A673 (cell line): ENCODE measurements at regions not wholly inside any gene's neighbourhood (a gene's known extent, or its start where the extent isn't known, plus 50 kb on each side); places are given as distances from the start of the nearest gene placed in this dataset.

Experiments used
- BruUV-seq: library from RNA; stranded (reverse); fragments of 400-500 nt; replicated peaks from 2 replicates; lab custom pipeline; 2021; lab: Mats Ljungman, UMichigan
- CTCF ChIA-PET: fragments of 300-600 bp; sonication (Branson Sonifier 250); formaldehyde crosslinking; loops from one replicate; lab custom pipeline; 2022; ENCODE audit warnings: antibody characterized with exemption; lab: Charles Lee
- POLR2A ChIA-PET: fragments of 300-600 bp; sonication (Branson Sonifier 250); formaldehyde crosslinking; loops from one replicate; lab custom pipeline; 2022; ENCODE audit warnings: antibody characterized with exemption; ENCODE audit not compliant: low non-redundant PET; lab: Charles Lee
- DNase-seq: peaks from one replicate; pipeline ENCODE4 v3.0.0-alpha.2; 2015; ENCODE audit warnings: low spot score
- H3K27ac ChIP-seq: fragments of 200-600 bp; sonication (generic); 2 replicates; pipeline ENCODE4 v1.5.1; 2016; ENCODE audit warnings: mixed run types, low read depth, mild to moderate bottlenecking, mixed read lengths, antibody characterized with exemption, low read length; ENCODE audit not compliant: poor library complexity, severe bottlenecking
- H3K27me3 ChIP-seq: fragments of 200-600 bp; sonication (generic); replicated peaks from 2 replicates; pipeline ENCODE4 v1.6.1; 2017; ENCODE audit warnings: mixed run types, low read depth, mild to moderate bottlenecking, mixed read lengths, antibody characterized with exemption, low read length; ENCODE audit not compliant: insufficient read depth, poor library complexity
- H3K36me3 ChIP-seq: fragments of 200-600 bp; sonication (generic); 2 replicates; pipeline ENCODE4 v1.6.1; 2016; ENCODE audit warnings: mixed run types, mild to moderate bottlenecking, mixed read lengths, antibody characterized with exemption, low read length; ENCODE audit not compliant: insufficient read depth, poor library complexity, severe bottlenecking
- H3K4me1 ChIP-seq: fragments of 200-600 bp; sonication (generic); 2 replicates; pipeline ENCODE4 v1.6.1; 2017; ENCODE audit warnings: mixed run types, mild to moderate bottlenecking, mixed read lengths, antibody characterized with exemption, low read length; ENCODE audit not compliant: insufficient read depth, poor library complexity, severe bottlenecking
- H3K4me3 ChIP-seq: fragments of 200-600 bp; sonication (generic); 2 replicates; pipeline ENCODE4 v1.5.1; 2016; ENCODE audit warnings: low read depth, mixed run types, mild to moderate bottlenecking, mixed read lengths, low read length; ENCODE audit not compliant: poor library complexity, severe bottlenecking
- H3K9me3 ChIP-seq: fragments of 200-600 bp; sonication (generic); 2 replicates; pipeline ENCODE4 v1.6.1; 2016; ENCODE audit warnings: mixed run types, low read depth, mild to moderate bottlenecking, mixed read lengths, antibody characterized with exemption, low read length; ENCODE audit not compliant: poor library complexity, severe bottlenecking
- EZH2 ChIP-seq: fragments of 200-600 bp; sonication (generic); IDR thresholded peaks from 2 replicates; pipeline ENCODE4 v1.6.1; 2017; ENCODE audit warnings: borderline replicate concordance, low read depth, mild to moderate bottlenecking, mixed read lengths, antibody characterized with exemption, low read length; ENCODE audit not compliant: poor library complexity, severe bottlenecking
- intact Hi-C: fragments of 100-400 bp; cut with micrococcal nuclease; formaldehyde crosslinking; loops from one replicate; pipeline ENCODE4 v1.10.0; 2022; ENCODE audit not compliant: unreplicated experiment
- TF ChIP-seq, protein P1 (sequence below): fragments of 300-800, 200-600 bp; sonication (generic); conservative IDR thresholded peaks from 2 replicates; pipeline ENCODE4 v1.5.1; 2017; ENCODE audit warnings: low read depth, mild to moderate bottlenecking, antibody characterized with exemption, low read length, moderate library complexity, mixed read lengths

DNA sequence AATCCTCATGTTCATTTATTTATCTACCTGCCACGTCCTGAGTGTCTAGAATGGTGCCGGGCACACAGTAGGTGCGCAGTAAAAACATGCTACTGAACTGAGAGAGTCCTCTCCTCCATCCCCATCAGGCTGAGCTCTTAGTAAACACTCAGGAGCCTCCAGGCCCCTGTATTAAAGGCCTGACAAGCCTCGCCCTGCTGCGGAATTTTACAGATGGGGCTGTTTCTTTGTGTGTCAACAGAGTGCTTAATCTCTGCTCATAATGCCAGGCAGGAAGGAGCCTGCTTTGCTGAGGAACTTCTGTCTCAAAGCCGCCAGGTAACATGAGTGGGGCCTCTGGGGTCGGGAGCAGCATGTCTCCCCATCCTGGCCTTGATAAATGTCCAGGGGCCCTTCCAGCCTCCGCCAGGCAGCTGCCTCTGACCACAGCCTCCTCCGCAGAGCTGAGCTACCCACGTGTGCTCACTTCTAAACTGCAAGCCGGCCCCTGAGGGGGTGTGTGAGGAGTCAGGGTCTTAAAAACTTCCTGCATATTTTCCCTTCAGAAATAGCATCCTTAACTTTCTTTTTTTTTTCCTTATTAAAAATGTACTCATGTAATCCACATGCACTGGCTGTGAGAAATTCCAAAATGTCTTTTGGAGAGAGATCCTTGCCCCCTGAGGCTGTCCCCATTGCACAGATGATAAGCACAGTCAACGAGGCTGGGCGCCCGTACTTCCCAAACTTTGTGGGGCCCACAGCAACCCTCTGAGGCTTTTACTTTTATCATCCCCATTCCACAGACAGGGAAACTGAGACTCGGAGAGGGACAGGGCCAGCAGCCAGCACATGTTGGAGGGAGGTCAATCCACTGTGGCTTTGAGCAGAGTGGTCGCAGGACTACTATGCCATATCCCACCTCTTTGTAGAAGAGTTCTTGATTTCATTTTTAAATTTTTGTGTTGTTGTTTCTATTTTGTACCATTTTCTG is 116.0 kb upstream of the NCOR2 start:
- no TSS peak for BruUV-seq
- Histone ChIP-seq H3K4me3 (no peak overlapping the region), H3K27ac (no peak overlapping the region), H3K36me3 (no peaks in the 10 kb centered on the region), H3K4me1 (peaks cover 34% of the 10 kb centered on the region), H3K27me3 (no peaks in the 10 kb centered on the region), H3K9me3 (no peaks in the 10 kb centered on the region)
- DNase-seq, result no peak
- CTCF ChIA-PET, result no interaction called here
- intact Hi-C loops, result no loop called here
- TF ChIP-seq, protein P1, sequence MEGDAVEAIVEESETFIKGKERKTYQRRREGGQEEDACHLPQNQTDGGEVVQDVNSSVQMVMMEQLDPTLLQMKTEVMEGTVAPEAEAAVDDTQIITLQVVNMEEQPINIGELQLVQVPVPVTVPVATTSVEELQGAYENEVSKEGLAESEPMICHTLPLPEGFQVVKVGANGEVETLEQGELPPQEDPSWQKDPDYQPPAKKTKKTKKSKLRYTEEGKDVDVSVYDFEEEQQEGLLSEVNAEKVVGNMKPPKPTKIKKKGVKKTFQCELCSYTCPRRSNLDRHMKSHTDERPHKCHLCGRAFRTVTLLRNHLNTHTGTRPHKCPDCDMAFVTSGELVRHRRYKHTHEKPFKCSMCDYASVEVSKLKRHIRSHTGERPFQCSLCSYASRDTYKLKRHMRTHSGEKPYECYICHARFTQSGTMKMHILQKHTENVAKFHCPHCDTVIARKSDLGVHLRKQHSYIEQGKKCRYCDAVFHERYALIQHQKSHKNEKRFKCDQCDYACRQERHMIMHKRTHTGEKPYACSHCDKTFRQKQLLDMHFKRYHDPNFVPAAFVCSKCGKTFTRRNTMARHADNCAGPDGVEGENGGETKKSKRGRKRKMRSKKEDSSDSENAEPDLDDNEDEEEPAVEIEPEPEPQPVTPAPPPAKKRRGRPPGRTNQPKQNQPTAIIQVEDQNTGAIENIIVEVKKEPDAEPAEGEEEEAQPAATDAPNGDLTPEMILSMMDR, result no peak
- no peak for TF ChIP-seq EZH2
- POLR2A ChIA-PET, result no interaction called here

DNA sequence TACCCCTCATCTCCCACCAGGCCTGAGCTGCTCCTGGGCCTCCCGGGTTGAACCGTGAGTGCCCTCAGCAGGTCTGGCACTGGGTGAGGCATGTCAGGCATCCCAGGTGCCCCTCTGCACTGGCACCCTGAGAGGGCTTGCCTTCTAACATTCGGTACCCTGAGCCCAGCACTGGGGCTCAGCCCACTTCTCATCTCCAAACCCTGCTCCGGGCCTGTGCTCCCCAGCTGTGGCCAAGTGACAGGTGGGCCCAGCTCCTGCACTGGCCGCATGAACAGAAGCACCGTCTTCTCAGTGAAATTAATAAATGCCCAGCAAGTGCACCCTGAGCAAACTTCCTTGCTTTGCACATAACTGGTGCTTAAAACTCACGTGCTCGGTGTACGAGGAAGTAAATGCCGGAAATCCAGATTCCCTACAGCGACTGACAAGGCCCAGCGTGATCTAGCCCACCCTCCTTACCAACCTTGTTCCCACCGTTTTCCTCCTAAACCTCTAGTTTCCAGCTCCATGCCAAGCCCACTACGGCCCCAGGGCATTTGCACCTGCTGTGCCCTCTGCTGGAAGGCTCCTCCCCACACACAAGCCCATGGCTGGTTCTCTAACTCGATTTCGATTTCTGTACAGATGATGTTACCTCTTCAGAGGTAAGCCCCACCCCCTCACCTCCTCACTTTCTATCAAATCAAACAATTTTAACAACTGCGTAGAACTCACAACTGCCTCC is 115.2 kb upstream of the NCOR2 start:
- ChIA-PET POLR2A (no interaction called here), CTCF (no interaction called here)
- no peaks in the 10 kb centered on the region for H3K27me3 ChIP-seq
- H3K27ac ChIP-seq, result no peak overlapping the region
- H3K4me1 ChIP-seq, result peaks cover 25% of the 10 kb centered on the region
- DNase-seq, result no peak
- intact Hi-C loops, result no loop called here
- no TSS peak for BruUV-seq
- no peak for TF ChIP-seq EZH2
- TF ChIP-seq, protein P1, result no peak
- no peaks in the 10 kb centered on the region for H3K9me3 ChIP-seq
- H3K4me3 ChIP-seq, result no peak overlapping the region
- H3K36me3 ChIP-seq, result no peaks in the 10 kb centered on the region

DNA sequence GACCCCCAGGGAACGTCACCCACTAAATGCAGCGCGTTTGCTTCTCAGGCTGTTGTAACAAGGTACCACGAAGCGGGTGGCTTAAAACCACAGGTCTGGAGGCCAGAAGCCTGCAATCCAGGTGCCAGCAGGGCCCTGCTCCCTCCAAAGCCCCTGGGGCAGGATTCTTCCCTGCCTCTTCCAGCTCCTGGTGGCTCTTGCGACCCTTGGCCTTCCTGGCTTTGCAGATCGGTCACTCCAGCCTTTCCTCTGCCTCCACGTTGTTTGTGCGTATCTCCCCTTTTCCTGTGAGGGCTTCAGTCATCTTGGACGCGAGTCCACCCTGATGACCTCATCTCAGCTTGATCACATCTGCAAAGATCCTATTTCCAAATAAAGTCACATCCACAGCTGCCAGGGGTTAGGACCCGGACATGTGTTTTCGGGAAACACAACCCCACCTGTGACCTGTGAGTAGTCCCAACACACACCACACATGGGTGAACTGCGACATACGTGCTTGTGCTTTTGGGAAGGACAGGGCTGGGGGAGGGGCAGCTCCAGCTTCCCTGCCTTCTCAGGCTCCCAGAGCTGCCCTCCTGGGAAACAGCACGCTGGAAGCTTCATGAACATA is 114.5 kb upstream of the NCOR2 start:
- H3K27me3 ChIP-seq, result no peaks in the 10 kb centered on the region
- TF ChIP-seq EZH2, result no peak
- TF ChIP-seq, protein P1, result no peak
- no peaks in the 10 kb centered on the region for H3K9me3 ChIP-seq
- BruUV-seq, result no TSS peak
- no peak overlapping the region for H3K4me3 ChIP-seq
- no peak for DNase-seq
- no peaks in the 10 kb centered on the region for H3K36me3 ChIP-seq
- ChIA-PET CTCF (no interaction called here), POLR2A (no interaction called here)
- intact Hi-C loops, result no loop called here
- H3K27ac ChIP-seq, result no peak overlapping the region
- H3K4me1 ChIP-seq, result peaks cover 23% of the 10 kb centered on the region
